ENCODE measurements at regions not wholly inside any gene's neighbourhood (a gene's known extent, or its start where the extent isn't known, plus 50 kb on each side); places are given as distances from the start of the nearest gene placed in this dataset.
A peak's percentile ranks its signal among the peaks of the same experiment; 100 is the strongest.

DNA sequence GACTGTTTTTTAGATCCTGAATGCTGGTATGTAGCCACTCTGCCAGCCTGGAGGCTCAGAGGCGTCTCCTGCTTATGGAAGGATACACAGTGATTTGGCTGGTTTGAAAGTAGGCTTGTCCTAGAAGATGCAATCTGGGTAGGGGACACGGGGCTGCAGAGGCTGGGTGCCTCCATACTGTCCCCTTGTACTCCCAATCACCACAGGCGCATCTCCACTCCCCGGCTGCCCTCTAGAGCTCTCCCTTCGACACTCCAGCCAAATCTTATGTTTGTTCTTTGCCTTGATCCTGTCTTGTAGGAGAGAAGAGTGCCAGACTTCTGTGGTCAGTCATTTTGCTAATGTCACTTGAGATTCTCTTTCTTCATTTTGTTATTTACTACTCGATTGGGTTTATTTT, 168.8 kb upstream of the THRB start:
- POLR2A ChIA-PET: no interaction called here
- no peak for FAIRE-seq

DNA sequence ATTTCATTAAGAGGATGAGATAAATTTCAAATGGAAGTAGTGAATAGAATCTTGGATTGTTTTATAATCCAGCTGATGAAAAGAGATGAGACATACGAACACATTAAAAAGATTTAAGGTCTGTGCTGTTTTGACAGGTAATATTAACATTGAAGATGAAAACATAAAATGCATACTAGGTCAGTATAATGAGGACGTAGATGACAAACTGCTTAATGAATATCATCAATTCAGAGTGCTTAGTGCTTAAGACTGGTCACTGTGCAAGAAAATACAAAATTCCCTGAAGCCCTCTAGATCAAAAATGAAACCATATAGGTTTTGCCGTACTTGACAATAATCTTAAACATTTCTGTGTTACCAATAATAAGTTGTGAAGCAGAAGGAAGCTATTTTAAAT, 173.4 kb upstream of the THRB start:
- Histone ChIP-seq H3K9me3 (no peaks in the 10 kb centered on the region), H3K4me3 (no peak overlapping the region), H3K4me1 (no peaks in the 10 kb centered on the region), H3K27ac (no peak overlapping the region), H3K4me2 (no peak overlapping the region)
- ATAC-seq (no peak), DNase-seq (ENCODE audit: low read depth in 1 of 2, low spot score in 1 of 2) (no peak), FAIRE-seq (peak; percentile 28)
- ChIA-PET CTCF (interaction anchor here (1.7 to 1.8 kb wide), 2 partner anchors 12 to 16 kb away, joined by 3 to 4 read pairs; no protein-coding TSS in a partner anchor), POLR2A (no interaction called here)
- WGBS (ENCODE audit: missing lambda C conversion rate): 36% methylated on average over 3 of the region's 3 CpGs
- no peak for TF ChIP-seq SREBF2 (IDR thresholded peaks at IDR 0.05)
- TF ChIP-seq HOXA7 (CRISPR knock-in tag; IDR thresholded peaks at IDR 0.05): no peak
- no peak for TF ChIP-seq ZSCAN20 (CRISPR knock-in tag; IDR thresholded peaks at IDR 0.05)
- no peak for TF ChIP-seq JUNB (IDR thresholded peaks at IDR 0.05)

More for the DNA sequence above, 168.8 kb upstream of the THRB start:
- Histone ChIP-seq H3K9me3 (no peaks in the 10 kb centered on the region), H3K27ac (no peak overlapping the region), H3K4me3 (no peak overlapping the region), H3K4me2 (no peak overlapping the region), H3K4me1 (peaks cover 5% of the 10 kb centered on the region; the same call in 2 of the 3 replicates)
- CTCF ChIA-PET: interaction anchor here (0.6 to 1.6 kb wide), 2 partner anchors 20 to 46 kb away, joined by 4 to 5 read pairs; no protein-coding TSS in a partner anchor
- ATAC-seq: peak; percentile 31 to 39; a peak in 3 of 6 replicates
- DNase-seq (ENCODE audit: low read depth in 1 of 2, low spot score in 1 of 2): no peak
- 79% methylated on average over 6 of the region's 6 CpGs for WGBS (ENCODE audit: missing lambda C conversion rate)
- TF ChIP-seq ZSCAN20 (CRISPR knock-in tag; IDR thresholded peaks at IDR 0.05) (no peak), CEBPB (IDR thresholded peaks at IDR 0.05) (no peak), HOXB13 (CRISPR knock-in tag; IDR thresholded peaks at IDR 0.05; ENCODE audit: low read depth) (no peak), JUNB (IDR thresholded peaks at IDR 0.05) (no peak), MAFK (IDR thresholded peaks at IDR 0.05; ENCODE audit: partially characterized antibody) (no peak), RFX5 (IDR thresholded peaks at IDR 0.05) (no peak), ZNF302 (CRISPR knock-in tag; IDR thresholded peaks at IDR 0.05) (no peak), RAD21 (conservative IDR thresholded peaks at IDR 0.05 in 1 of 2, IDR thresholded peaks at IDR 0.05 in 1 of 2) (no peak), KDM5A (IDR thresholded peaks at IDR 0.05) (no peak), POLR2A (IDR thresholded peaks at IDR 0.05; ENCODE audit: low read length) (no peak), HOXB5 (CRISPR knock-in tag; IDR thresholded peaks at IDR 0.05) (no peak), EHF (CRISPR knock-in tag; IDR thresholded peaks at IDR 0.05) (no peak)

DNA sequence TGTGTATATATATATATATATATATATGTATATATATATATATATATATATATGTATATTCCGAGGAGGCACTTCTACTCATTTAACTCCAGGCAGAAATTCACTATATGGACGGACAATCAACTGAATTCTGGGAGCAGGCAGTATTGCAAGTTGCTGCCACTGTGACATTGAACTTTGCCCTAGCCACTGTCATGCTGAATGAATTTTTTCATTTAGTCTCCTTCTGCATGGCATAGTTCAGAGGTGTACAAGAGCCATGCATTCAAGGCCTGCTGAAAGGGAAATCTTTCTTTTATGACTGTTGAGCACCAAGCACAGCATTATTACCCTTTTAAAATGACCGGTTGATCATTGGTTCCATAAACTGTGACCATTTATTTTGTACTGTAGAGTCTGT, 176.2 kb upstream of the THRB start:
- TF ChIP-seq POLR2A (IDR thresholded peaks at IDR 0.05; ENCODE audit: low read length) (no peak), EHF (CRISPR knock-in tag; IDR thresholded peaks at IDR 0.05) (no peak), ZFP36 (IDR thresholded peaks at IDR 0.05; ENCODE audit: borderline replicate concordance, partially characterized antibody) (no peak), FOSL2 (IDR thresholded peaks at IDR 0.05) (no peak), FOSL2 (CRISPR knock-in tag; IDR thresholded peaks at IDR 0.05) (no peak), HOXB13 (CRISPR knock-in tag; IDR thresholded peaks at IDR 0.05; ENCODE audit: low read depth) (no peak), CHD4 (IDR thresholded peaks at IDR 0.05; ENCODE audit: borderline replicate concordance) (no peak), RARB (CRISPR knock-in tag; IDR thresholded peaks at IDR 0.05) (no peak), TFCP2L1 (CRISPR knock-in tag; IDR thresholded peaks at IDR 0.05) (no peak), JUNB (IDR thresholded peaks at IDR 0.05) (no peak), GATA3 (IDR thresholded peaks at IDR 0.05; ENCODE audit: borderline replicate concordance) (no peak), MYC (IDR thresholded peaks at IDR 0.05; ENCODE audit: borderline replicate concordance, low read length) (no peak), CBX2 (IDR thresholded peaks at IDR 0.05; ENCODE audit: borderline replicate concordance, low read depth) (no peak), HDAC2 (IDR thresholded peaks at IDR 0.05) (no peak), MAFK (IDR thresholded peaks at IDR 0.05; ENCODE audit: partially characterized antibody) (no peak), RAD21 (conservative IDR thresholded peaks at IDR 0.05 in 1 of 2, IDR thresholded peaks at IDR 0.05 in 1 of 2) (no peak), CEBPB (IDR thresholded peaks at IDR 0.05) (no peak)
- TF ChIP-seq, protein P1, sequence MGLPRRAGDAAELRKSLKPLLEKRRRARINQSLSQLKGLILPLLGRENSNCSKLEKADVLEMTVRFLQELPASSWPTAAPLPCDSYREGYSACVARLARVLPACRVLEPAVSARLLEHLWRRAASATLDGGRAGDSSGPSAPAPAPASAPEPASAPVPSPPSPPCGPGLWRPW (IDR thresholded peaks at IDR 0.05): no peak
- TF ChIP-seq, protein P2, sequence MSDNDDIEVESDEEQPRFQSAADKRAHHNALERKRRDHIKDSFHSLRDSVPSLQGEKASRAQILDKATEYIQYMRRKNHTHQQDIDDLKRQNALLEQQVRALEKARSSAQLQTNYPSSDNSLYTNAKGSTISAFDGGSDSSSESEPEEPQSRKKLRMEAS (IDR thresholded peaks at IDR 0.05): no peak
- TF ChIP-seq, protein P3, sequence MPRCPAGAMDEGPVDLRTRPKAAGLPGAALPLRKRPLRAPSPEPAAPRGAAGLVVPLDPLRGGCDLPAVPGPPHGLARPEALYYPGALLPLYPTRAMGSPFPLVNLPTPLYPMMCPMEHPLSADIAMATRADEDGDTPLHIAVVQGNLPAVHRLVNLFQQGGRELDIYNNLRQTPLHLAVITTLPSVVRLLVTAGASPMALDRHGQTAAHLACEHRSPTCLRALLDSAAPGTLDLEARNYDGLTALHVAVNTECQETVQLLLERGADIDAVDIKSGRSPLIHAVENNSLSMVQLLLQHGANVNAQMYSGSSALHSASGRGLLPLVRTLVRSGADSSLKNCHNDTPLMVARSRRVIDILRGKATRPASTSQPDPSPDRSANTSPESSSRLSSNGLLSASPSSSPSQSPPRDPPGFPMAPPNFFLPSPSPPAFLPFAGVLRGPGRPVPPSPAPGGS (IDR thresholded peaks at IDR 0.05): no peak
- ChIA-PET POLR2A (no interaction called here), CTCF (interaction anchor here (1.0 to 1.9 kb wide), 2 partner anchors 10 kb away, joined by 3 to 10 read pairs; no protein-coding TSS in a partner anchor)
- FAIRE-seq: no peak
- Histone ChIP-seq H3K4me2 (no peak overlapping the region), H3K4me3 (no peak overlapping the region), H3K4me1 (no peaks in the 10 kb centered on the region), H3K27ac (no peak overlapping the region), H3K9me3 (no peaks in the 10 kb centered on the region)
- ATAC-seq: no peak
- WGBS (ENCODE audit: missing lambda C conversion rate): 54% methylated on average over 3 of the region's 3 CpGs
- DNase-seq (ENCODE audit: low read depth in 1 of 2, low spot score in 1 of 2): no peak
